Activated B cell treated with CpG ODN at 0.5 μM for 24 hours (primary cell): ENCODE measurements at regions not wholly inside any gene's neighbourhood (a gene's known extent, or its start where the extent isn't known, plus 50 kb on each side); places are given as distances from the start of the nearest gene placed in this dataset.

Source experiments
- ATAC-seq: fragments of 200-7000 bp; cut with Tn5 transposase; one replicate; pipeline ENCODE4 v1.10.0; 2021; ENCODE audit warnings: low read depth, mild to moderate bottlenecking, moderate library complexity
- CTCF ChIA-PET: fragments of 350-600 bp; sonication (Branson Sonifier 250); formaldehyde crosslinking; loops from one replicate; lab custom pipeline; 2021; ENCODE audit warnings: antibody characterized with exemption; lab: Charles Lee
- POLR2A ChIA-PET: fragments of 350-600 bp; sonication (Branson Sonifier 250); formaldehyde crosslinking; loops from one replicate; lab custom pipeline; 2021; ENCODE audit warnings: antibody characterized with exemption; lab: Charles Lee
- DNase-seq: peaks from one replicate; pipeline ENCODE4 v3.0.0; 2022
- H3K27ac Mint-ChIP-seq: one replicate; pipeline ENCODE4 v1.8.0; 2020; ENCODE audit warnings: mixed read lengths
- H3K27me3 Mint-ChIP-seq: one replicate; pipeline ENCODE4 v1.8.0; 2021; ENCODE audit warnings: mixed read lengths
- H3K36me3 Mint-ChIP-seq: one replicate; pipeline ENCODE4 v1.8.0; 2021; ENCODE audit warnings: low read depth, mixed read lengths
- H3K4me1 Mint-ChIP-seq: one replicate; pipeline ENCODE4 v1.8.0; 2021; ENCODE audit warnings: mixed read lengths
- H3K4me3 Mint-ChIP-seq: one replicate; pipeline ENCODE4 v1.8.0; 2020; ENCODE audit warnings: mild to moderate bottlenecking, mixed read lengths
- H3K9me3 Mint-ChIP-seq: one replicate; pipeline ENCODE4 v1.8.0; 2020; ENCODE audit warnings: mixed read lengths
- CTCF ChIP-seq: fragments of 200-600 bp; IDR thresholded peaks from one replicate; pipeline ENCODE4 v1.8.0; 2022; ENCODE audit warnings: antibody characterized with exemption, mild to moderate bottlenecking
- intact Hi-C: fragments of 100-400 bp; cut with micrococcal nuclease; formaldehyde crosslinking; loops from one replicate; pipeline ENCODE4 v1.15.1; 2024

GRCh38 chr6:8229915-8230756 lies 127.8 kb upstream of the EEF1E1 start:
- DNase-seq: no peak
- peaks cover 2% of the 10 kb centered on the region for H3K27me3 Mint-ChIP-seq
- no peaks in the 10 kb centered on the region for H3K9me3 Mint-ChIP-seq
- no peak overlapping the region for H3K27ac Mint-ChIP-seq
- H3K4me3 Mint-ChIP-seq: no peak overlapping the region
- TF ChIP-seq CTCF: no peak
- ChIA-PET CTCF (interaction anchor here (1.7 kb wide), 1 partner anchor 11 kb away, joined by 5 read pairs; no protein-coding TSS in a partner anchor), POLR2A (no interaction called here)
- H3K36me3 Mint-ChIP-seq: no peaks in the 10 kb centered on the region
- intact Hi-C loops: no loop called here
- H3K4me1 Mint-ChIP-seq: no peaks in the 10 kb centered on the region
- no peak for ATAC-seq

GRCh38 chr6:8225113-8225512 lies 122.8 kb upstream of the EEF1E1 start:
- CTCF ChIA-PET: no interaction called here
- H3K27me3 Mint-ChIP-seq: no peaks in the 10 kb centered on the region
- ATAC-seq (no peak), DNase-seq (no peak)
- POLR2A ChIA-PET: no interaction called here
- H3K4me3 Mint-ChIP-seq: no peak overlapping the region
- no peaks in the 10 kb centered on the region for H3K9me3 Mint-ChIP-seq
- TF ChIP-seq CTCF: no peak
- no peaks in the 10 kb centered on the region for H3K36me3 Mint-ChIP-seq
- intact Hi-C loops: no loop called here
- no peaks in the 10 kb centered on the region for H3K4me1 Mint-ChIP-seq
- H3K27ac Mint-ChIP-seq: no peak overlapping the region

- ATAC-seq (no peak), DNase-seq (no peak)
- Mint-ChIP-seq H3K27me3 (no peaks in the 10 kb centered on the region), H3K36me3 (no peaks in the 10 kb centered on the region), H3K4me1 (no peaks in the 10 kb centered on the region), H3K27ac (no peak overlapping the region), H3K9me3 (no peaks in the 10 kb centered on the region), H3K4me3 (no peak overlapping the region)
- no peak for TF ChIP-seq CTCF
- ChIA-PET CTCF (no interaction called here), POLR2A (no interaction called here)
- intact Hi-C loops: no loop called here
These were observed 121.3 kb upstream of the EEF1E1 start for GRCh38 chr6:8223678-8224077.

GRCh38 chr6:8219352-8219943 lies 117.1 kb upstream of the EEF1E1 start:
- POLR2A ChIA-PET: no interaction called here
- CTCF ChIA-PET: interaction anchor here (0.7 to 2.8 kb wide), 16 partner anchors 9 to 1543 kb away, joined by 3 to 28 read pairs (median 4); no protein-coding TSS in a partner anchor
- intact Hi-C loops: loop anchor here (1.0 to 5.0 kb wide), 4 partner anchors 88 to 1543 kb away; partner anchors contain the start of gene BLOC1S5
- peaks cover 5% of the 10 kb centered on the region for H3K27me3 Mint-ChIP-seq
- DNase-seq (no peak), ATAC-seq (peak; percentile 57)
- no peak overlapping the region for H3K4me3 Mint-ChIP-seq
- H3K27ac Mint-ChIP-seq: no peak overlapping the region
- no peaks in the 10 kb centered on the region for H3K9me3 Mint-ChIP-seq
- no peaks in the 10 kb centered on the region for H3K4me1 Mint-ChIP-seq
- no peak for TF ChIP-seq CTCF
- no peaks in the 10 kb centered on the region for H3K36me3 Mint-ChIP-seq

- DNase-seq (no peak), ATAC-seq (no peak)
- intact Hi-C loops: loop anchor here (1.0 to 5.0 kb wide), 4 partner anchors 88 to 1542 kb away; partner anchors contain the start of gene BLOC1S5
- no peaks in the 10 kb centered on the region for H3K4me1 Mint-ChIP-seq
- no peak overlapping the region for H3K27ac Mint-ChIP-seq
- no peaks in the 10 kb centered on the region for H3K9me3 Mint-ChIP-seq
- ChIA-PET CTCF (interaction anchor here (0.7 to 2.8 kb wide), 16 partner anchors 8 to 1542 kb away, joined by 3 to 28 read pairs (median 4); no protein-coding TSS in a partner anchor), POLR2A (no interaction called here)
- peaks cover 5% of the 10 kb centered on the region for H3K27me3 Mint-ChIP-seq
- H3K4me3 Mint-ChIP-seq: no peak overlapping the region
- no peaks in the 10 kb centered on the region for H3K36me3 Mint-ChIP-seq
- TF ChIP-seq CTCF: no peak
These were observed 116.5 kb upstream of the EEF1E1 start for GRCh38 chr6:8218861-8219260.
